ENCODE measurements at regions not wholly inside any gene's neighbourhood (a gene's known extent, or its start where the extent isn't known, plus 50 kb on each side); places are given as distances from the start of the nearest gene placed in this dataset.

DNA sequence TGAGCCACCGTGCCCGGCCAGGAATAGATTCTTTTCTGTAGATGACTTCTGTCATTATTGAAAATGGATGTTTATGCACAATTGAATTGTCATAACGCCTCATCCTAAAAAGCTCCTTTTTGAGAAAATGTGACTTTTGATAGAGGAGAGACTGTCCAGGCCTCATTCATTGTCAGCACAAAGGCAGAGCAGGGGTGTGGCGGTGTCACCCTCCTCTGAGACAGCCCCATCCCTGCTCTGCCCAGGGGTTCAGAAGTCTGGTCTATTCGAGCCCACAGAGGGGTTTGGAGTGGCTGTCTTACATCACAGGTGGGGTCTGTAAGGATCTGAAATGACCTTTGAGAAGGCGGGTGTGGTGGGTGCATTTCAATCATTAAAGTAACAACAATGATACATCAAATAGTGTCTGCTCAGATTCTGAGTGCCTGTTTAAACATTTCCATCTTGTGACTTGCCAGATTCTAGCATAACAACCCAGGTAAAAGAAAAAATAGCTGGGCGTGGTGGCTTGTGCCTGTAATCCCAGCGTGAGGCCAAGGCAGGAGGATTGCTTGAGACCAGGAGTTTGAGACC is 161.0 kb downstream of the SEC14L1 start:
- intact Hi-C loops (cut with micrococcal nuclease) = no loop called here
- Mint-ChIP-seq H3K27ac (no peak overlapping the region), H3K4me1 (peaks cover 9% of the 10 kb centered on the region), H3K9me3 (no peaks in the 10 kb centered on the region), H3K4me3 (no peak overlapping the region), H3K36me3 (ENCODE audit: low read depth) (no peaks in the 10 kb centered on the region), H3K27me3 (peaks cover 1% of the 10 kb centered on the region)
- ATAC-seq (ENCODE audit: low read depth) (no peak), DNase-seq (no peak)
- ChIA-PET POLR2A (interaction anchor here (1.2 kb wide), 2 partner anchors 19 to 23 kb away, joined by 4 to 12 read pairs; no protein-coding TSS in a partner anchor), CTCF (no interaction called here)
- TF ChIP-seq CTCF (IDR thresholded peaks at IDR 0.05) = no peak

- peaks cover 9% of the 10 kb centered on the region for H3K4me1 Mint-ChIP-seq
- CTCF ChIA-PET = no interaction called here
Measured at GRCh38 chr17:77302682-77303081, 161.9 kb downstream of the SEC14L1 start.

DNA sequence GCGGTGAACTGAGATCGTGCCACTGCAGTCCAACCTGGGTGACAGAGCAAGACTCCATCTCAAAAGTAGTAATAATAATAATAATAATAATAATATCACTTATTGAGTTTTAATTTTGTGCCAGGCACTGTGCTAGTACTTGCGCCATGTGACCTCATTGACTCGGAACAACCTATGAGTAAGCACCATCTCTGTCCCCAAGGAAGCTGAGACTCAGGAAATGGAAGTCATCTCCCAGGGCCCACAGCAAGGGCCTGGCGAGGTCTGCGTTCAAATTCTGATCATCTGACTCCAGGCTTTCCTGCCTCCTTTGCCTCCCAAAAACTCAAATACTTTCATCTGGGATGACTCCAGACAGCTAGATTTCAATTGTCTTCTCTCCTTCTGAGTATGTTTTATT is 162.9 kb downstream of the SEC14L1 start:
- Mint-ChIP-seq H3K27me3 (peaks cover 5% of the 10 kb centered on the region), H3K36me3 (ENCODE audit: low read depth) (no peaks in the 10 kb centered on the region)
- intact Hi-C loops (cut with micrococcal nuclease) = loop anchor here (2.0 kb wide), 1 partner anchor 19 kb away; no protein-coding TSS in a partner anchor

More at GRCh38 chr17:77302682-77303081, 161.9 kb downstream of the SEC14L1 start:
- DNase-seq = no peak
- H3K27ac Mint-ChIP-seq = no peak overlapping the region
- no peak for ATAC-seq (ENCODE audit: low read depth)
- intact Hi-C loops (cut with micrococcal nuclease) = no loop called here
- no peaks in the 10 kb centered on the region for H3K9me3 Mint-ChIP-seq
- POLR2A ChIA-PET = interaction anchor here (1.2 kb wide), 1 partner anchor 18 kb away, joined by 4 read pairs; no protein-coding TSS in a partner anchor
- peaks cover 5% of the 10 kb centered on the region for H3K27me3 Mint-ChIP-seq
- no peak for TF ChIP-seq CTCF (IDR thresholded peaks at IDR 0.05)
- no peaks in the 10 kb centered on the region for H3K36me3 Mint-ChIP-seq (ENCODE audit: low read depth)
- H3K4me3 Mint-ChIP-seq = no peak overlapping the region

GRCh38 chr17:77304051-77304745 is 163.4 kb downstream of the SEC14L1 start:
- CTCF ChIA-PET = no interaction called here
- Mint-ChIP-seq H3K27me3 (peaks cover 5% of the 10 kb centered on the region), H3K9me3 (no peaks in the 10 kb centered on the region), H3K4me1 (peaks cover 9% of the 10 kb centered on the region), H3K36me3 (ENCODE audit: low read depth) (no peaks in the 10 kb centered on the region), H3K27ac (no peak overlapping the region), H3K4me3 (no peak overlapping the region)
- no peak for ATAC-seq (ENCODE audit: low read depth)
- no peak for TF ChIP-seq CTCF (IDR thresholded peaks at IDR 0.05)
- POLR2A ChIA-PET = interaction anchor here (0.6 kb wide), 1 partner anchor 21 kb away, joined by 3 read pairs; no protein-coding TSS in a partner anchor
- intact Hi-C loops (cut with micrococcal nuclease) = loop anchor here (2.0 kb wide), 1 partner anchor 19 kb away; no protein-coding TSS in a partner anchor
- DNase-seq = no peak

More for the DNA sequence above, 162.9 kb downstream of the SEC14L1 start:
- no peak overlapping the region for H3K4me3 Mint-ChIP-seq
- H3K9me3 Mint-ChIP-seq = no peaks in the 10 kb centered on the region
- H3K4me1 Mint-ChIP-seq = peaks cover 9% of the 10 kb centered on the region
- DNase-seq (no peak), ATAC-seq (ENCODE audit: low read depth) (no peak)
- no peak for TF ChIP-seq CTCF (IDR thresholded peaks at IDR 0.05)
- no peak overlapping the region for H3K27ac Mint-ChIP-seq
- ChIA-PET POLR2A (interaction anchor here (0.6 kb wide), 1 partner anchor 21 kb away, joined by 3 read pairs; no protein-coding TSS in a partner anchor), CTCF (no interaction called here)

All from activated B cell treated with CpG ODN at 0.5 μM for 24 hours (primary cell).